ENCODE measurements at regions not wholly inside any gene's neighbourhood (a gene's known extent, or its start where the extent isn't known, plus 50 kb on each side); places are given as distances from the start of the nearest gene placed in this dataset.

- H3K4me3 ChIP-seq = no peak overlapping the region
- no peaks in the 10 kb centered on the region for H3K36me3 ChIP-seq
- intact Hi-C loops (cut with DNase I; ENCODE audit: low total_unique reads) = no loop called here
- DNase-seq = no peak
- TF ChIP-seq CTCF (IDR thresholded peaks at IDR 0.05) = no peak
- H3K27me3 ChIP-seq = no peaks in the 10 kb centered on the region
- no peak overlapping the region for H3K27ac ChIP-seq
- no peaks in the 10 kb centered on the region for H3K9me3 ChIP-seq
- H3K4me1 ChIP-seq = no peaks in the 10 kb centered on the region
These were observed 1102.2 kb downstream of the TRHDE start for GRCh38 chr12:73374360-73374759.

DNA sequence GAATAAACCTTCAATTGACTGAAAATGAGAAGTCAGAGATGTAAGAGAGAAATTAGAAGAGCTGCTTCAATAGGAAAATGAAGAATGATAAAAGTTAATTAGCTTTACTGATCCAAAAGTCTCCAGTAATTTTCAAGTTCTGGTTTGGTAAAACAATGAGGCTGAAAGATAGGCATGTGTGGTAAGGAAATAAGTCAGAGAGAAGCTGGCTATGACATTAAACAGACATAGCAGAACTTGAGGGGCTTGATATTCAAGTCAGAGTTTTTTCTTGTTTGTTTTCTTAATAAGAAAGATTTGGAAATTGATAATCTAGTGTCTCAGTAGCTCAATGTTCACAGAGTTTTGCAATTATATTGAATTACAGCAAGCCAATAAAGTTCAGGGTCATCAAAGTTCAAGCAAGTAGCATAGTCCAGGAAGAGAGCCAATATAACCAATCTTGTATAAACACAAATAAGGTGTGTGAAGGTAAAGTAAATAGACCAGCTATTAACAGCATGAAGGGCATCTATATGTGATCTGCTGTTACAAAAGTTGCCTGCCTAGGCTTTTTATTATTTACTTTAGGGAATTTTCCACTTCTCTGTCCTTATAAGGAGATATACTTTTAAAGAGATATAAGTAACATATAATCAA, 1111.5 kb downstream of the TRHDE start:
- H3K27ac ChIP-seq = no peak overlapping the region
- H3K36me3 ChIP-seq = no peaks in the 10 kb centered on the region
- no peaks in the 10 kb centered on the region for H3K4me1 ChIP-seq
- intact Hi-C loops (cut with DNase I; ENCODE audit: low total_unique reads) = no loop called here
- H3K4me3 ChIP-seq = no peak overlapping the region
- DNase-seq = no peak
- H3K9me3 ChIP-seq = no peaks in the 10 kb centered on the region
- H3K27me3 ChIP-seq = no peaks in the 10 kb centered on the region
- TF ChIP-seq CTCF (IDR thresholded peaks at IDR 0.05) = no peak

DNA sequence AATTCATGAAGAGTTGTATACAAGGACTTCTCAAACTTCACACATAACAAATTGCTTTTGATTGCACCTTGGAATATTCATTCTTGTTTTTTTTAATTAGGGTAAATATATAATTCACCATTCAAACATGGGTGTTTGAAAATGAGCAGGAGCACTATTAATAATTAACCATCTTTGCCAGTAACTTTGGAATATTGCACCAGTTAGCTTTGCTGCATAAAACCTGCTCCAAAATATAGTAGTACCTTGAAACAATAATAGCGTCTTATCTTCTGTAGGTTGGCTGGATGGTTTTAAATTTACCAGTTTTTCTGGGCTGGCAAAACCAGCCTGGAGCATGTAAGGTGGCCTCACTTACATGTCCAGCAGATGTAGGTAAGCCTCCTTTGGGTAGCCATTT, 1112.4 kb downstream of the TRHDE start:
- TF ChIP-seq CTCF (IDR thresholded peaks at IDR 0.05) = no peak
- intact Hi-C loops (cut with DNase I; ENCODE audit: low total_unique reads) = no loop called here
- no peak for DNase-seq
- Histone ChIP-seq H3K4me3 (no peak overlapping the region), H3K27ac (no peak overlapping the region), H3K27me3 (no peaks in the 10 kb centered on the region), H3K36me3 (no peaks in the 10 kb centered on the region), H3K9me3 (no peaks in the 10 kb centered on the region), H3K4me1 (no peaks in the 10 kb centered on the region)

GRCh38 chr12:73390261-73390660, 1118.1 kb downstream of the TRHDE start:
- Histone ChIP-seq H3K36me3 (no peaks in the 10 kb centered on the region), H3K27me3 (no peaks in the 10 kb centered on the region), H3K4me1 (no peaks in the 10 kb centered on the region), H3K27ac (no peak overlapping the region), H3K9me3 (no peaks in the 10 kb centered on the region), H3K4me3 (no peak overlapping the region)
- no peak for DNase-seq
- no peak for TF ChIP-seq CTCF (IDR thresholded peaks at IDR 0.05)
- intact Hi-C loops (cut with DNase I; ENCODE audit: low total_unique reads) = no loop called here

GRCh38 chr12:73413051-73413450, 1124.6 kb upstream of the ATXN7L3B start:
- Histone ChIP-seq H3K27me3 (no peaks in the 10 kb centered on the region), H3K4me1 (no peaks in the 10 kb centered on the region), H3K27ac (no peak overlapping the region), H3K4me3 (no peak overlapping the region), H3K9me3 (peaks cover 0 to 9% (median 6%) of the 10 kb centered on the region in 3 donors), H3K36me3 (no peaks in the 10 kb centered on the region)
- DNase-seq = no peak
- intact Hi-C loops (cut with DNase I; ENCODE audit: low total_unique reads) = no loop called here
- TF ChIP-seq CTCF (IDR thresholded peaks at IDR 0.05) = no peak

GRCh38 chr12:73413974-73414373, 1123.7 kb upstream of the ATXN7L3B start:
- no peaks in the 10 kb centered on the region for H3K4me1 ChIP-seq
- no peak overlapping the region for H3K27ac ChIP-seq
- no peak for TF ChIP-seq CTCF (IDR thresholded peaks at IDR 0.05)
- no peak for DNase-seq
- no peaks in the 10 kb centered on the region for H3K36me3 ChIP-seq
- intact Hi-C loops (cut with DNase I; ENCODE audit: low total_unique reads) = no loop called here
- no peaks in the 10 kb centered on the region for H3K27me3 ChIP-seq
- peaks cover 0 to 9% (median 6%) of the 10 kb centered on the region in 3 donors for H3K9me3 ChIP-seq
- no peak overlapping the region for H3K4me3 ChIP-seq
